K562 (cell line): ENCODE measurements at regions not wholly inside any gene's neighbourhood (a gene's known extent, or its start where the extent isn't known, plus 50 kb on each side); places are given as distances from the start of the nearest gene placed in this dataset.

Source experiments
- UBTF ChIP-seq, 2 experiments: IDR thresholded peaks; 2 replicates each; pipeline ENCODE4 v1.6.1; 2012; ENCODE audit warnings: improper control_type of control experiment in 2 of 2, low read depth in 2 of 2, low read length in 2 of 2, borderline replicate concordance in 1 of 2
- ZBTB40 ChIP-seq, 2 experiments: fragments of 450-650 bp in 1 of 2; sonication (generic) in 1 of 2; formaldehyde crosslinking in 1 of 2; IDR thresholded peaks; 2 replicates each; pipeline versions ENCODE4 v1.7.1 to v1.9.0; 2016 to 2022; ENCODE audit warnings: inconsistent platforms in 1 of 2, mild to moderate bottlenecking in 1 of 2, missing genetic modification reagents in 1 of 2
- ZNF133 ChIP-seq: fragments of 250-450 bp; sonication (Bioruptor Pico); IDR thresholded peaks from 2 replicates; pipeline ENCODE4 v1.4.0; 2020; ENCODE audit warnings: mild to moderate bottlenecking
- ZNF551 ChIP-seq: fragments of 250-450 bp; sonication (Bioruptor Pico); IDR thresholded peaks from 2 replicates; pipeline ENCODE4 v1.5.0; 2021; ENCODE audit warnings: mild to moderate bottlenecking, moderate library complexity

- TF ChIP-seq ZBTB40 (IDR thresholded peaks at IDR 0.05) (no peak), ZBTB40 (CRISPR knock-in tag; IDR thresholded peaks at IDR 0.05) (no peak), UBTF (IDR thresholded peaks at IDR 0.05; ENCODE audit: borderline replicate concordance in 1 of 2, low read depth in 2 of 2, low read length in 2 of 2) (no peak), ZNF133 (CRISPR knock-in tag) (no peak), ZNF551 (CRISPR knock-in tag) (no peak)
Measured at GRCh38 chr6:90925726-90926125, 338.9 kb upstream of the MAP3K7 start (continued).
